ENCODE measurements at regions not wholly inside any gene's neighbourhood (a gene's known extent, or its start where the extent isn't known, plus 50 kb on each side); places are given as distances from the start of the nearest gene placed in this dataset.

- TF ChIP-seq CTCF (IDR thresholded peaks at IDR 0.05), result no peak
- TF ChIP-seq POLR2A (IDR thresholded peaks at IDR 0.05), result no peak
Measured at GRCh38 chr11:92098172-92098571, 126.4 kb upstream of the FAT3 start.
